ENCODE measurements at regions not wholly inside any gene's neighbourhood (a gene's known extent, or its start where the extent isn't known, plus 50 kb on each side); places are given as distances from the start of the nearest gene placed in this dataset.
"Not testable (repeated sequence)": the region's sequence is repeated elsewhere in the genome, so short reads cannot be mapped to it uniquely, and the experiment has no call there.

DNA sequence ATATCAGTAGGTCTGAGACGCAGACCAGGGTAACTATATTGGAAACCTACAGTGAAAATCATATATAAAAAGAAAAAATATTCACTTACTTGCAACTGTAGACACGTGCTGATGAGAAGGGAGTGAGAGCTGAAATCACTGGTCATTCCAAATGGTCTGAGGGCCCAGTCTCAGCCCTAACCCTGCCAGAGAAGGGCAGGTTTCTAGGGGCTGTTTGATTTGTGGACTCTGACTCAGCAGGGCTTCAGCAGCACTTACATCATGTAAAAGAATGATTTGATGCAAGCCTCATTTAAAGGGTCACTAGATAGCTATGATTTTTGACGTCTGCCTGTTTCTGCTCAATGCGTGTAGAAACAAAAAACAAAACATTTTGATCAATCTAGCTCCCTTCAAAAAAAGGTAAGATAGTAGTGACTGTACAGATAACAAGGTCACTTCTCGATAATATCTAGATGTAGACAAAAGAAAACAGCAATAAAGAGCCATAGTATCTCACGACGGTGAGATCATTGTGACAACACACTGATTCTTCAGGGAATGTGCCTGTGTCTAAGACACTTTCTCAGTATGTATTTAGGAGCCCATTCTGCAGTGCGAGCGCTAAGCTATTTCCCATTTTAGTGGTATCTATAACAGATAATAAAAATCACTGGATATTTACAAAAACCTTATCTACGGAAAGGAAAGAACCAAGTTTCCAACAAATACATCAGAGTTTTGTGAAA lies 307.2 kb downstream of the HIVEP2 start:
- no peak for DNase-seq

DNA sequence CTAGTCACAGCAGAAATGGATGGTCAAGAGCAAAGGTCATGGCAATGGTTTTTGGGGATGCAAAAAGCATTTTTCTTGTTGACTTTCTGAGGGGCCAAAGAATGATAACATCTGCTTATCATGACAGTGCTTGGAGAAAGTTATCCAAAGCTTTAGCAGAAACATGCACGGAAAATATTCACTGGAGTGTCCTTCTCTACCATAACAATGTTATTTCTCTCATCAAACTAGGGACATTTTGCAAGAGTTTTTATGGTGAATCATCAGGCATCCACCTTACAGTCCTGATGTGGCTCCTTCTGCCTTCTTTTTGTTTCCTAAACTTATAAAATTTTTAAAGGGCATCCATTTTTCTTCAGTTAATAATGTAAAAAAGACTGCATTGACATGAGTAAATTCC lies 302.3 kb downstream of the HIVEP2 start:
- no peak for DNase-seq

DNA sequence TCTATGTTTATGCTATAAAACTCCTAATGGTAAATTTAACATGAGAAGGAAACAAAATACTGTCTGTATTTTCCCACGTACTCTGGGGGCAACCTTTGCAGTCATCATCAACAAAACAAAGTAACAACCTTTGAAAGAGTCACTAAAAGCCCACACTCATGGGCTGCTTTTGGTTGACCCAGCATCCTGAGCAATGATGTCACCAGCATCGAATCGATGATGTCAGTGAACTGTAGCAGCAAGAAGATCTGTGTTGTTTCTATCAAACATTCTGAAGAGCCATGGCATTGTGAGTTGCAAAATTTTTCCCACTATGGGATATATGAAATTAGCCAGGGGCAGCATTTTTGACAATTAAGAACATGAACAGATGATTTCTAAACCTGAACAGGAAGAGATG lies 300.1 kb downstream of the HIVEP2 start:
- DNase-seq: no peak

DNA sequence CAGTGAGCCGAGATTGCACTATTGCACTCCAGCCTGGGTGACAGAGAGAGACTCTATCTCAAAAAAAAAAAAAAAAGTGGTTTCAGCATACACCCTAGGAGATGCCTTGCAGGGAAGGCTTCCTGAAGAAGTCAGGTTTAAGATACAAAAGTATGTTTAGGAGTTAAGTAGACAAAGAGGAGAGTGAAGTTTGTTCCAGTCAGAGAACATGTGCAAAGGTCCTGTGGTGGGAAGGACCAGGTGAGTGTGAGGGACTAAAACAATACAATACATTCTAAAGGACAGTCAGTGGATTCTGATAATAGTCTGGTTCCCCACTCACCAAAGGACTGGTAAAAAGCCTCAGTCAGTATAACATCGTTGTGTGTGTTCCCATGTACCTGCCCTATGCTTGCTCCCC lies 299.3 kb downstream of the HIVEP2 start:
- no peak for DNase-seq

DNA sequence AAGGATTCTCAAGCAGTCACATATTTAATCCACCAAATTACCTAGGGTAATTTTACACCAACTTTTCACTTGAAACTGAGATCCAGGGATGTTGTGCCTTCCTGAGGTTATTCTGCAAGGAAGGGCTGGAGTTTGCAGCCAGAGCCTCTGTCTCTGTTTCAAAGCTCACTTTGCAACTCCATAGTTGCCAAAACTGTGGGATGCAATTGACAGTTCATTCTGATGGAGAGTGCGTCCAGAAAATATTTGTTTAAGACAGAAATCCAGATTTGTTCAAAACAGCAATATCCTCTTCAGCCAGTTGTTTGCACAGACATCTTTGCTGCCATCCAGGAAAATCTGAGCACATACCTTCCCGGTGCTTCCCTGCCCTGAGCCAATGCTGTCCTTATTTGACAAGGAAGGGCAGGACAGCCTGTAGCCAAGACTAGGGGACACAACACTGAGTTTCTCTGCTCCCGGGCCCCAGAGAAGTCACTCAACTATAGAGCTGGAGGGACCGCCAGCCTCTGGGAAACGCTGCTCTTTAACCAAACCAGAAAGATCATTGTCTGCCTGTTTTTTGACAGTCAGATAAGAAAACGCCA lies 297.4 kb downstream of the HIVEP2 start:
- DNase-seq: no peak

DNA sequence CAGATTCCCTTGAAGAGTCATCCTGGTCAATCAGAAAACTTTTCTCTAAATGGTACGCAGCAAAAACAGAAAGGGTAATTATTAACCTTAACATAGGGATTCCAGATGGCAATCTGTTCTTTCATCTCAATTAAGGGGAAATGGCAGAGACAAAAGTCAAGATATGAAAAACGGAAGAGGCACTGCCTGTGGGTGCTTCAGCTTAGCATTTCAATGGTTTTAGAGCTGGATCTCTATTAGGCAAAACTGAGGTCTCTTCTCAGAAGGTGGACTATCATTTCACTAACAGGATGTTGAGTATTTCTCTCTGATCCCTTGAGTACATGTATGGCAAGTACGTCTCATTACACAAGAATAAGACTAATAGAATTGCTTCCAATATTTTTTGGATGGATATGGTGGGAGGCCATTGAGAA lies 296.9 kb downstream of the HIVEP2 start:
- DNase-seq: no peak

DNA sequence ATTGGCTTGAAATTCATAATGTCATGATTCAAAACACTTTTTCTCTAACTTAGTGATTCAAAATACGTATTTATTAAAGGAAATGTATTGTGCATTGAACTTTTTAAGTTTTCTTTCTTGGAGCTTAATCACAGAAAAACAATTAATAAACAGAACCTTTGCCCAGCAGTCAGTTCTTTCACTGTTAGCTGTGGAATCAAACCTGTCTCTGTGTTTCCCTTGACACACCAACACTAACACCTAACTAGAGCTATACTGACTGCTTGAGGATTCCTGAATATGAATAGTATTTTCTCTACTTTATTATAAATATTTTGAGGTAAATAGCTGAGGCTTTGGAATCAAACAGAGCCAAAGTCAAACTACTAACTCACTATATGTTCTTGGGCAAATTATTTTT lies 296.4 kb downstream of the HIVEP2 start:
- DNase-seq: no peak

DNA sequence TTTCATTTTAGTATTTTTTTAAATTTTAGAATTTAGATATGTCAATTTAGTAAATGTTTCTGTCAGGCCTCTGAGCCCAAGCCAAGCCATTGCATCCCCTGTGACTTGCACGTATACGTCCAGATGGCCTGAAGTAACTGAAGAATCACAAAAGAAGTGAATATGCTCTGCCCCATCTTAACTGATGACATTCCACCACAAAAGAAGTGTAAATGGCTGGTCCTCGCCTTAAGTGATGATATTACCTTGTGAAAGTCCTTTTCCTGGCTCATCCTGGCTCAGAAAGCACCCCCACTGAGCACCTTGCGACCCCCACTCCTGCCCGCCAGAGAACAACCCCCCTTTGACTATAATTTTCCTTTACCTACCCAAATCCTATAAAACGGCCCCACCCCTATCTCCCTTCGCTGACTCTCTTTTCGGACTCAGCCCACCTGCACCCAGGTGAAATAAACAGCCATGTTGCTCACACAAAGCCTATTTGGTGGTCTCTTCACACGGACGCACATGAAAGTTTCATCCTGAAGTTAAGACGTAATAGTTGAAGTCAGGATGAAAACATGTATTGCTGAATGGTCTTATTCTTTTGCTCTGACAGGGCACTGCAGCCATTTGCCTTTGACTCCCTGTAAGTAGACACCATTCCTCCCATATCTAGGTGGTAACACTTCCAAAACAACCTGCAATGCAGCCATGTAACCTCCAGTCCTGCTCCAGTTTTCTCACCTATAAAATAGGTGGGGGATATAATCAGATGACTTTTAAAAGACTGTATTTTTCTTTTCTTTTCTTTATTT lies 295.3 kb downstream of the HIVEP2 start:
- DNase-seq: not testable (repeated sequence)

DNA sequence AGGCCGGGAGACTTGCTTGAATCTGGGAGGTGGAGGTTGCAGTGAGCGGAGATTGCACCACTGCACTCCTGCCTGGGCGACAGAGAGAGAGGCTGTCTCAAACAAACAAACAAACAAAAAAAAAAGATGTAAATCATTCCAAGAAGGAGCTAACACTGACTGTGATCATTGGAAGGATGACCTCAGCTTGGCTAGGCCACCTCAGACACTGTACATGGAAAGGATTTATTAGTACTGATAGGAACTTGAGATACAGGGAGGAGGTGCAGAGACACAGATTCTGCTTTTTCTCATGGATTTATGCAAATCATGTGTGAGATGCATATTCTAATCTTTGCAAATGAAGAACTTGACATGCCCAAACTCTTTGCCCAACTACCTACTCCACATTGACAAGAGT lies 293.6 kb downstream of the HIVEP2 start:
- no peak for DNase-seq

DNA sequence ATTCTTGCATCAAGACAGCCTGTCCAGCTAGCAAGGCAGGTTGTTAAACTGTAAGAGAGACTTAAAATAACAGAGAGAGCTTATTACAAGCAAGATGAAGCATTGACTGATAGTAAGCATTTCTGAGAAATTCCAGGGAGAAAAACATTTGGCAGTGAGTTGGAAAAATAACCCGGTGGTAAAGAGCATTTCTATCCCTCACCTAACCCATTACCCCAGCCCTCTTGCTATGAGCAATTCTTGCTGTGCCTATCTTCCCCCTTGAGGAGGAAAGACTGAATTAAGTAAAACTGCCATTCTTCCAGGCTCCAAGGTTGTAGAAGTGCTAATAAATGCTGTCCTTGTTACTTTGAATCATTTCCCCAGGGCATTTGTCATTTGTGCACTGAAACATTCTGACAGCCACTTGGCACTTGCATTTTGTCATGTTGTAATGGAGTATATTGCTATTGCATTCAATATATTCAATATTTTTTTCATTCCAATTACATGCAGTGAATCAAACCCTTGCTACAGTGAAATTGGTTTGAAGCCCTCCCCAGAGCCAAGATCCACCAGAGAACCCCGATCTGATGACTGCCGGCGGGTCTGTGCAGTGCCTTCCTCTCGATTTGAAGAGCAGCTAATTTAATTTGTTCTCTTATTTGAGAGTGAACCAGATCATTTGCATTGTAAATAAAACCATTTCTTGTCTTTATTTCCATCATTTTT lies 291.1 kb downstream of the HIVEP2 start:
- no peak for DNase-seq

DNA sequence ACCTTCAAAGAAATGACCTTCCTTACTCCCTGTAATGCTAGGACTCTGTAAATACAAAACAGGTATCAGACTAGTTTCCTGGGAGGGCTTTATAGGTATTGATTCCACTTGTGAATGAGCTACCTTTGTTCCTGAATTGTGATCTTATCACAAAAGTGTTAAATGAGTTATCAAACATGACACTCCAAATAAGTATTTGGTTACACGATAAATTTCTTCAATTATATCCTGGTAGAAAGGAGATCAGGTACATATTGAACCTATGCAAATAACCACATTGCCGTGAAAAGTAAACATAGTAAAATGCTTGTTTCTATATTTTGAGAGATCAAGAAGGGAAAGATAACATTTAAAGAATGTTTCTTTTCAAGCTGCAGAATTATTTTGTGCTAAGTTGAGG lies 285.3 kb downstream of the HIVEP2 start:
- no peak for DNase-seq

DNA sequence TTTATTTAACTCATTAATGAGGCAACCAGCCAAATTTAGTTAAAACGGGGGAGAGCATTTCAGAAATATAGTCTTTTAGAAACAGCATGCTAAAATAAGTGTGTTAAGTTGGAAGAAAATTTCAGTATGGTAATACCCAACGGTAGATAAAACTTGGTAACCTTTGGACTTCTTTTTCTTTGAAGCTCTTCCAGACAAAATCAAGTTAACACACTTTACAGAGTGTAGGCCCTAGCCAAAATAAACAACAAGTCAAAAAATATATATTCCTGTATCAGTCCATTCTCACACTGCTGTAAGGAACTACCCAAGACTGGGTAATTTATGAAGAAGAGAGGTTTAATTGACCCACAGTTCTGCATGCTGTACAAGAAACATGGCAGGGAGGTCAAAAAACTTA lies 279.6 kb downstream of the HIVEP2 start:
- no peak for DNase-seq

DNA sequence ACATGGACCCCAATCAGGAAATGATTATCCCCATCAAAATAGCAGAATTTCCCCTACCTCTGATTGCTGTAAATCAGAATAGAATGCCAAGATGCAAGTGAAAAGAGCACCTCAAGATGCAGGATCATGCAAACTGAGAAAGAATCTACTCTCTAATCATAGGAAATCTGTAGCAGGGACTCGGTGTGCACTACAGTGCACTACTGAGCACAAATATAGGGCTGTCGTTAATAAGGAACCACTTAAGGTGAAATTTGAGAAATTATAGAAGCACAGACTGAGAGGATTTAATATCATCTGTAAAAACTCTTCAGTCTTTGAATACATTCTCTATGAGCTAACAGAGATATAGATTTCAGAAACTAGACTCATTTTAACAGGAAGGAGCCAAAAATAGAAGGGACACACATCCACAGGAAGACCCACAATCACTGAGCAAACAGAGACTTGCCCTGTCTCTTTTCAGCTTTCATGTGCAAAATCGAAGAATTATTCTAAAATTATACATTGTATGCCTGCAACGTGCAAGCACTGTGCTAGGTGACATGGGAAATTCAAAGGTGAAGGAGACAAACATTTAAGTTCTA lies 278.3 kb downstream of the HIVEP2 start:
- no peak for DNase-seq

DNA sequence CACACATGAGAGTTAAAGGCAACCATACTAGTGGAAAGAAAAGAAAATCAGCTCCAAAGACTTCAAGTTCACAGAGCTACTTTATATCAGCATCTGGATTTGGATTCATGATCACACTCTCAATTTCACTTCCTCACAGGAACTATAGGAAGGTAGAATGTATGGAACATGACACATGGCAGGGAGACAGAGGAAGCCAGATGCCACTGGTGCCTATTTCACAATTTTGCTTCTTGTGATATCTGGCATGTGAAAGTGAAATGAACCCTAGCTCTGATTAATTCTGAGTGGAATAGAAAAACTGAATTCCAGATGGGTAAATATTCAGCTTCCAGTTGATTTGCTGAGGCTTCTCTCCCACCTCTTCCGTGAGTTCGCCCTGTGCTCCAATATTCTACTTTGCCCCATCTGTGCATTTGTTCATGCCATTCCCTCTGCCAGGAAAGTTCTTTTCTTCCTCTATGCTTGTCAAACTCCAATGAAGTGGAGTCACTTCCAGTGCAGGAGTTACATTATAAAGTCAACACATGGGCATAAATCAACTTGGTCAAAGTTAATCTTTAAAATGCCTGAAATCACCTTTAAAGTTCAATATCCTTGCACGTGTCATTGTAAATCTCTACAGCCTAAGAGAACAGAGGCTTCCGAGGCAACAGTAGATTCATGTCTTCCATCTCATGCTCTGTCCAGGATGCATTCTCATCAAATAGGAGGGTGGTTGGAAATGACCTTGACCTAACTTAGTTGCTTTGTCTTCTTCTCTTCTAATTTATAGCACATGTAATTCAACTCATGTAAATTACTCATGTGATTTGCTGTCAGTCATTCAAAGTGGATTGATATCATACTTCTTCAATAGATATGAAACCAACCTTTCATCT lies 275.3 kb downstream of the HIVEP2 start:
- no peak for DNase-seq

DNA sequence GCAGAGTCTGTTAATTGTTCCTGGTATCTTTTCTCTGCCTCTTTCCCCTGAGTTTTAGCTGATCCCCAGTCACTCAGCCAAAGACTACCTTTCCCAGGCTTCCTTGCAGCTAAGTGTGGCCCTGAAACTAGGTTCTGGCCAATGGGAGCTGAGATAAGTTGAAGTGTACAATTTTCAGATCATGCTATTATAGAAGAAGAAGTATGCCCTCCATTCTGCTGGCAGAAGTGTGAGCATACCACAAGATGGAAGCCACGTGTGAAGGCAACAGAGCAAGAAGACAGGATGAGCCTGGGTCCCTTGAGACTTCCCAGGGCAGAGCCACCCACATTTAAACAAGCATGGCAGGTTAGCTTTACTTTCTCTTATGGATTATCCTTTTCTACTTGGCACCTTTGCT lies 273.2 kb downstream of the HIVEP2 start:
- no peak for DNase-seq

DNA sequence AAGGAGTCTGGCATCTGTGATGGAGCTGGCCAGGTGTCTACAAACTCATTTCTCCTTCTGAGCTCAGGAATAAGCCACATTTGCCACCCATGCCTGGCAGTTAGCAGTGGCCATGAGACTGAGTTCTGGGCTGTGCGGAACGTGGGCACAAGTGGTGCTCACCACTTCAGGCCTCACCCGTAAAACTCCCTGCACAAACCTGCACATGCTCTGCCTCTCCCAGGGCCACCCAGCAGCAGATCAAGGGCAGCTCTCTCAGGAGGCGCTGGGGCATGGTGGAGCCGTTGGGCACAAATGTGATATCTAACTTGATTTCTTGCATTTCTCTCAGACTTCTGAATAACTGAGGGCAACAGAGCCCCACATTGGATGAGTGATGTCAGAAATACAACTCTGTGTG lies 269.5 kb downstream of the HIVEP2 start:
- DNase-seq: no peak

DNA sequence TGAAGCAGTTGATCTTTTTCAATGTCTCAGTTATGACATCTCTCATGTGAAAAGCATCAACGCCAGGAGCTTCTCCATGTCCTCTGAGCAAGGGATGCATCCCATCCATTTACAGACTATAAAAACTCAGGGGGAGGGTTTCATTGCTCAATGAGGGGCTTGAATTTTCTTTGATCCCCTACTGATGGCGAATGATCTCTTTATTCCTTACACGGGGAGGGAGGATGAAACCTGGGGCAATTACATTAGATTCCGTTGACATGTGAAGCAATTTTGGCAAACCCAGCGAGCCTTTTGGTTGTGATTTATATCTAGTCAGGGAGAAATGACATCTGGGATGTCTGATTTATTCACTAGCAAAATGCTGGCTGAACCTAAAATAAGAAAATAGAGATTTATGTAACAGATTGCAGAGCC lies 268.9 kb downstream of the HIVEP2 start:
- no peak for DNase-seq

DNA sequence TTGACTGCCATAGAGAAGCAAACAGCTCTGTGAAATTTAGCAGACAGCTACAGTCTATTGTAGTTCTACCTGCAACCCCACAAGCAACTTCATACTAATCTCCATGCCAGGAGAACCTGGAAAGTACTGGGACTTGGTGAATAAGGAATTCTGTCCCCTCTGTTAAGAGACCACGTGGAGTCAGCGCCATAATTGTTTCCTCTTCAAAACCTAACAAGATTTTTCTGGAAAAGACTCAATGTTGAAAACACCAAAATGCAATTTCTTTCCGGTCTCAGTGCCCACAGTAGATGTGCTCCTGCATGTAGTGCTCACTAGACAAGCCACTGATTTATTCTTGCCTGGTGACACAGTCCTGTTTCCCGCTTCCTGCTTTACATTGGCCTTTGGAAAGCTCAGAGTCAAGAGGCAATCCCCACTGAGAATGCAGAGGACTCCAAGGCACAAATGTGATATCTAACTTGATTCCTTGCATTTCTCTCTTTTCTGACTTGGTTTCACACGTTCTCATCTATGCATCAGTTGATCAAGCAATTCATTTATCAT lies 268.3 kb downstream of the HIVEP2 start:
- DNase-seq: no peak

DNA sequence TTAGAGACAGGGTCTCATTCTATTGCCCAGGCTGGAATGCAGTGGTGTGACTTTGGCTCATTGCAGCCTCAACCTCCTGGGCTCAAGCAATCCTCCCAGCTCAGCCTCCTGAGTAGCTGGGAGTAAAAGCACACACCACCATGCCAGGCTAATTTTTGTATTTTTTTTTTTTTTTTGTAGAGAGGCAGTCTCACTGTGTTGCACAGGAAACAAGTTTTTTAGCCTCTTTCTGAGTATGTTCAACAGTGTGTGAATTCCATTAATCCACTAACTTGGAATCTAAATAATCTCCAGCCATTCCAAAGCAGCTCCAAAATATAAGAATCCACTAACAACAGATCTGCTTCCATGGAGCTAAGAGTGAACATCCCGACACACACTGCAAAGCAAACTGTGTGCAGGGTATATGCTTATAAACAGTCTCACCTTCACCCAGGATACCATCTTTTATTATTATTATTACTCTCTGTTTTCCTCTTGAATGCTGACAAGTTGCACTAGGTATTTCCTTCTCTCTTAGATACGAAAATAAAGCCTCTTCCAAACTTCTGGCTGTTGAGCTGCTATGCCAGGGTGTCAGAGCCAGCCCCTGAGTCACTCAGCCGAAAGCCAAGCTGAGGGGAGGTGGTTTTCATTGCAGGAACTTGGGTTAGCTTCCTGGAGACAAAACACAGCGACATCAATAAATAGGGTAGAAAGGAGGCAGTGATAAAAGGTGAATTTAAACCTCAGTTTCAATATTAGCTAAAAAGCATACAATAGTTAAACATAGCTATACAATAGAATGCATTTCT lies 264.9 kb downstream of the HIVEP2 start:
- no peak for DNase-seq

DNA sequence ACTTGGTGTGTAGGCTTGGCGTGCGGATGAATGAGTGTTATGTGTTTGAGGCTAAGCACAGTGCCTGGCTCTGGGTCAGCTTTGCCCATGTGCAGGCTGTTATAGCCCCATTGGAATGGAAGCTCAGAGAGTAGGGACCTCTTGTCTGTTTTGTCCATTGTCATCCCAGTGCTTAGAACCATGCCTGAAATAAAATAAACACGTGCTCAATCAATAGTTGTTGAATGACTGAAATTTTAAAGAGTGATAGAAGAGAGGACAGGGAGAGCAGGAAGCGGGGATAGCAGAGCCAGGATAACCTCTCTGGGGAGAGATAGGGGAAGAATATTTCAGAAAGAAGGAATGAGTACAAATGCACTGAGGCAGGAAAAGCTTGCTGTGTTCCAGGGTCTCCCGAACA lies 263.9 kb downstream of the HIVEP2 start:
- DNase-seq: no peak

DNA sequence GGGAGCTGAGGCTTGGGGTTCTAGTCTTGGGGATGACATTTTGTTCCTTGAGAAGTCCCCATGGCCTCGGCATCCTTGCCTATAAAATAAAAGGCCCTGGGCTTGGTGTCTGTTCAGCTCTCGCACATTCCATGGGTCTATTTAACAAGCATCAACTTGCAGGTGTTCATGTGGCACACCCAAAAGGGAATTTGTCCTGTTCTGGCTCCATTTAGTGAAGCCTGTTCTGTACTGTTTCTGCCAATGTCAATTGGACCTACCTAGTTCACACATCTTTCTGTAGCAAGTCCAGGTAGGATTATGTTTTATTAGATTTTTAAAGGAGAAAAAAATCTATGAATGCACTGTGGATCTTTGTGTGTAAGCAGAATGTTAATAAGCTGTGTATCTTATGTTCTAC lies 262.0 kb downstream of the HIVEP2 start:
- DNase-seq: no peak
